PC-9 (cell line): ENCODE measurements at regions not wholly inside any gene's neighbourhood (a gene's known extent, or its start where the extent isn't known, plus 50 kb on each side); places are given as distances from the start of the nearest gene placed in this dataset.

Source experiments
- EZH2 ChIP-seq: fragments of 200-600 bp; sonication (generic); IDR thresholded peaks from 2 replicates; pipeline ENCODE4 v1.8.0; 2017; ENCODE audit warnings: antibody characterized with exemption, low read depth
- TF ChIP-seq, protein P1 (sequence below): fragments of 200-600 bp; sonication (generic); conservative IDR thresholded peaks from 2 replicates; pipeline ENCODE4 v1.6.1; 2017; ENCODE audit warnings: mixed run types, antibody characterized with exemption, mild to moderate bottlenecking, moderate library complexity

DNA sequence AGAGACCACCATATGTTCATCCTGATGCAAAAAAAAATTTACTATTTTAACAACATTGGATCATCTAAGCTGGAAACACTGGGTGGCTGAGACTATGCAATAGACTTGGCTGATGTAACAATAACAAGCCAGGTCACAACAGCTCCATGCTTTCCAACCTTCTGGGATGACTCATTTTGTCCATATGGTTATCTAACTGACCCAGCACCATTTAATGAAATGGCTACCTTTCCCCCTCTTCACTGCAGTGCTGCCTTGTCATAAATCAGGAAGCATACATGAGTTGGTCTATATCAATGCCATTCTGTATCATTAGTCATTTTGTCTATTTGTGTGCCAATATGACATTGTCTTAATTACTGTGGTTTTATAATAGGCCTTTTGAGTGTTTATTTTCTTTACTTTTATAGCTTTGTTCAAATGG is 217.6 kb upstream of the KCNJ16 start:
- TF ChIP-seq, protein P1, sequence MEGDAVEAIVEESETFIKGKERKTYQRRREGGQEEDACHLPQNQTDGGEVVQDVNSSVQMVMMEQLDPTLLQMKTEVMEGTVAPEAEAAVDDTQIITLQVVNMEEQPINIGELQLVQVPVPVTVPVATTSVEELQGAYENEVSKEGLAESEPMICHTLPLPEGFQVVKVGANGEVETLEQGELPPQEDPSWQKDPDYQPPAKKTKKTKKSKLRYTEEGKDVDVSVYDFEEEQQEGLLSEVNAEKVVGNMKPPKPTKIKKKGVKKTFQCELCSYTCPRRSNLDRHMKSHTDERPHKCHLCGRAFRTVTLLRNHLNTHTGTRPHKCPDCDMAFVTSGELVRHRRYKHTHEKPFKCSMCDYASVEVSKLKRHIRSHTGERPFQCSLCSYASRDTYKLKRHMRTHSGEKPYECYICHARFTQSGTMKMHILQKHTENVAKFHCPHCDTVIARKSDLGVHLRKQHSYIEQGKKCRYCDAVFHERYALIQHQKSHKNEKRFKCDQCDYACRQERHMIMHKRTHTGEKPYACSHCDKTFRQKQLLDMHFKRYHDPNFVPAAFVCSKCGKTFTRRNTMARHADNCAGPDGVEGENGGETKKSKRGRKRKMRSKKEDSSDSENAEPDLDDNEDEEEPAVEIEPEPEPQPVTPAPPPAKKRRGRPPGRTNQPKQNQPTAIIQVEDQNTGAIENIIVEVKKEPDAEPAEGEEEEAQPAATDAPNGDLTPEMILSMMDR: no peak
- no peak for TF ChIP-seq EZH2
